ENCODE measurements at regions not wholly inside any gene's neighbourhood (a gene's known extent, or its start where the extent isn't known, plus 50 kb on each side); places are given as distances from the start of the nearest gene placed in this dataset.

- DNase-seq, result peak; percentile 43
These were observed 53.8 kb upstream of the LYPLAL1 start for GRCh38 chr1:219119839-219120238.

DNA sequence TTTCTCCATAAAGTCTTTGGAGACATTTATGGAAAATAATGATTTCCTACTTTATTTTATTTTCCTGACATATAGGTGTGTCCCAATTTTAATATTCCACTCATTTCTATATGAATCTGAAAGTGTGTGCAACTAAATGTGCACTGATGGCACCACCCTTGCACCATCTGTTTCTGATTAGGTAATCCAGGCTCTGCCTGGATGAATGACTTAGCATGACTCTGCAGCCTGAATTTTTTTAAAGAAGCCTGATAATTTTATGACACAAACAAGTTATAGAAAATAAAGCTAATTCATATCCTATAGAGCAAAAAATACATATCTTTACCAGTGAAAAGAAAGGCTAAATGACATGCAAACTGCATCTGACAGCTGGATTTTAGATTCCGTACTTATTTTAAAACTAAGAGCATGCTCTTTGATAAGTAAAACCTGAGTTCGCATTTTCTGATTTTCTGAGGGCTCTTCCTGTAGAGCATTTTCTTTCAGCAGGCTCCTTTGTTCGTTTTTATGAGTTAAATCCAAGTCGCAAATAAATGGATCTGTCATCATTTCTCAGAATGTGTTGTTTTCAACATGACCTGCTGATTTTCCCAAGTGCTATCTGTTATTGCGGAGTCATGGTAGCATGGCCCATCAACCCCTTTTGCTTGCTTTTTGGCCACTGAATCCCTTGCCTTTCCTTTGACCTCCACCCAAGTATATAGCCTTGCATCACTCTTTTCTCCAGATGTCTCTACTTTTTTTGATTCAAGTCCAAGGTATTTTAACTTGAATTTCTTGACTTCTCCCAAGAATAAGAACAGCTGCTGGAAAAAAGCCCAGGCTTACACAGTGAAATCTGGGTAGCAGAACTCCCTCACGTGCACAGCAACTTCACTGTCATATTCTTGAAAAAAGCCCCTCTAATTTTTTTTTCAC, 52.8 kb upstream of the LYPLAL1 start:
- DNase-seq, result peak; percentile 77

- no peak for DNase-seq
These were observed 52.0 kb upstream of the LYPLAL1 start for GRCh38 chr1:219121679-219122078.

DNA sequence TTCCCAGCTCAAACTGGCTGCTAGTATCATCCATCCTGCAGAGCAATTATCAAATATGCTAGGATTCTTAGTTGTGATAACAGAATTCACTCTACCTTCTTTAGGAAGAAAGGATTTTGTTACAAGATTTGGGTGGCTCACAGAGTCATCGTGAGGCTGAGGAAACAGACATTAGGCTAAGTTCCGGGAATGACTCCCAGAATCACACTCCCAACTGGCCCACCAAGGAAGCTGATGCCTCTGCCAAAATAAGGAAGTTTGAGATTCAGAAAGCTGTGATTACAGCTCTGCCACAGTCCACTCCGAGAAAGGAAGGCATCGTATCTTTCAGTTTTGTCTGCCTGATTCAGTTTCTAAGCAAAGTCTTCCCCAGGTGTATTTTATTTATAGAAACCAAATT, 50.6 kb upstream of the LYPLAL1 start:
- DNase-seq, result no peak

All from EL (cell line).